H1 (cell line): ENCODE measurements at regions not wholly inside any gene's neighbourhood (a gene's known extent, or its start where the extent isn't known, plus 50 kb on each side); places are given as distances from the start of the nearest gene placed in this dataset.
"Not testable (repeated sequence)": the region's sequence is repeated elsewhere in the genome, so short reads cannot be mapped to it uniquely, and the experiment has no call there.

Source experiments
- CTCF ChIA-PET: fragments of 300-600 bp; sonication (Branson Sonifier 250); formaldehyde crosslinking; loops from one replicate; lab custom pipeline; 2021; ENCODE audit not compliant: partially characterized antibody; lab: Charles Lee
- POLR2A ChIA-PET: fragments of 300-600 bp; sonication (Branson Sonifier 250); formaldehyde crosslinking; loops from one replicate; lab custom pipeline; 2021; ENCODE audit warnings: inconsistent platforms; ENCODE audit not compliant: partially characterized antibody; lab: Charles Lee
- DNase-seq, 2 experiments: peaks; one replicate each; pipeline versions ENCODE4 v3.0.0 to v3.0.0-alpha.2; 2010 to 2022; ENCODE audit warnings: low spot score in 2 of 2, low read depth in 1 of 2, mixed read lengths in 1 of 2
- FAIRE-seq: peaks from 2 replicates; lab custom pipeline; 2011; peaks lifted over from hg19 to GRCh38; lab: Jason Lieb, UNC
- H2AFZ ChIP-seq: 2 replicates; pipeline ENCODE4 v1.8.1; 2012; ENCODE audit warnings: low read length, inconsistent platforms
- H2AK5ac ChIP-seq: 2 replicates; pipeline ENCODE4 v1.6.1; 2013; ENCODE audit warnings: low read depth, low read length
- H2BK120ac ChIP-seq: replicated peaks from 2 replicates; pipeline ENCODE3; 2013; ENCODE audit warnings: low read depth, low read length, inconsistent platforms
- H2BK12ac ChIP-seq: 2 replicates; pipeline ENCODE4 v1.6.1; 2013; ENCODE audit warnings: low read depth, low read length
- H2BK15ac ChIP-seq: 2 replicates; pipeline ENCODE4 v1.6.1; 2013; ENCODE audit warnings: low read length
- H2BK20ac ChIP-seq: 2 replicates; pipeline ENCODE4 v1.6.1; 2013; ENCODE audit warnings: low read length
- H2BK5ac ChIP-seq: 2 replicates; pipeline ENCODE4 v1.6.1; 2013; ENCODE audit warnings: low read depth, low read length
- H3K14ac ChIP-seq: 2 replicates; pipeline ENCODE4 v1.6.1; 2013; ENCODE audit warnings: inconsistent platforms; ENCODE audit not compliant: insufficient read length
- H3K18ac ChIP-seq: 2 replicates; pipeline ENCODE4 v1.6.1; 2013; ENCODE audit warnings: low read length; ENCODE audit errors: extremely low read depth
- H3K23ac ChIP-seq: 2 replicates; pipeline ENCODE4 v1.6.1; 2013; ENCODE audit warnings: inconsistent platforms; ENCODE audit not compliant: insufficient read length
- H3K23me2 ChIP-seq: 2 replicates; pipeline ENCODE4 v1.6.1; 2013; ENCODE audit warnings: low read depth, low read length
- H3K27ac ChIP-seq: 2 replicates; pipeline ENCODE4 v1.6.1; 2011; ENCODE audit warnings: low read depth, low read length, inconsistent platforms
- H3K27me3 ChIP-seq, 4 experiments: replicated peaks in 1 of 4; 1 replicate in 1 of 4; 2 replicates in 3 of 4; pipeline versions ENCODE4 v1.6.1 to v1.8.1; 2011 to 2013; ENCODE audit warnings: low read length in 3 of 4, mild to moderate bottlenecking in 3 of 4, inconsistent platforms in 2 of 4, mixed read lengths in 2 of 4, moderate library complexity in 1 of 4; ENCODE audit not compliant: control insufficient read depth in 3 of 4, insufficient read depth in 3 of 4; ENCODE audit errors: extremely low read depth in 1 of 4
- H3K36me3 ChIP-seq, 4 experiments: 2 replicates each; pipeline versions ENCODE4 v1.6.1 to v1.8.1; 2011 to 2013; ENCODE audit warnings: mild to moderate bottlenecking in 4 of 4, low read length in 3 of 4, moderate library complexity in 2 of 4, control low read depth in 1 of 4, inconsistent platforms in 1 of 4; ENCODE audit not compliant: insufficient read depth in 4 of 4, control insufficient read depth in 2 of 4
- H3K4ac ChIP-seq: replicated peaks from 2 replicates; pipeline ENCODE3; 2013; ENCODE audit warnings: low read length, low read depth, mixed read lengths, inconsistent platforms; ENCODE audit not compliant: insufficient read length
- H3K4me1 ChIP-seq, 4 experiments: replicated peaks in 1 of 4; 1 replicate in 1 of 4; 2 replicates in 3 of 4; pipeline versions ENCODE4 v1.6.1 to v1.8.1; 2011 to 2013; ENCODE audit warnings: low read length in 3 of 4, inconsistent platforms in 2 of 4, mixed read lengths in 1 of 4; ENCODE audit not compliant: insufficient read depth in 4 of 4, control insufficient read depth in 3 of 4
- H3K4me2 ChIP-seq, 2 experiments: 2 replicates each; pipeline versions ENCODE4 v1.6.1 to v1.8.1; 2011 to 2013; ENCODE audit warnings: low read depth in 2 of 2, low read length in 2 of 2, control low read depth in 1 of 2, inconsistent platforms in 1 of 2, mild to moderate bottlenecking in 1 of 2; ENCODE audit not compliant: insufficient read depth in 1 of 2
- H3K4me3 ChIP-seq, 4 experiments: fragments of 200-600, 300-600 bp in 1 of 4; sonication (generic), shearing (Covaris generic), sonication (Bioruptor Twin) in 1 of 4; 2 replicates each; pipeline versions ENCODE4 v1.5.1 to v1.8.1; 2011 to 2016; ENCODE audit warnings: low read length in 4 of 4, low read depth in 3 of 4, control low read depth in 2 of 4, inconsistent platforms in 2 of 4, mild to moderate bottlenecking in 2 of 4, mixed read lengths in 1 of 4, moderate library complexity in 1 of 4; ENCODE audit not compliant: insufficient read depth in 2 of 4; ENCODE audit errors: extremely low read depth in 1 of 4
- H3K56ac ChIP-seq: replicated peaks from 2 replicates; pipeline ENCODE3; 2013; ENCODE audit warnings: low read depth, mild to moderate bottlenecking, mixed read lengths, low read length, inconsistent platforms; ENCODE audit not compliant: insufficient read length
- H3K79me1 ChIP-seq: 2 replicates; pipeline ENCODE4 v1.6.1; 2013; ENCODE audit warnings: low read depth, low read length, control low read depth
- H3K79me2 ChIP-seq, 2 experiments: 2 replicates each; pipeline versions ENCODE4 v1.6.1 to v1.8.1; 2012 to 2013; ENCODE audit warnings: low read length in 2 of 2, mild to moderate bottlenecking in 2 of 2, inconsistent platforms in 1 of 2; ENCODE audit not compliant: insufficient read depth in 2 of 2, control insufficient read depth in 1 of 2
- H3K9ac ChIP-seq, 4 experiments: replicated peaks in 1 of 4; 1 replicate in 1 of 4; 2 replicates in 3 of 4; pipeline versions ENCODE4 v1.6.1 to v1.8.1; 2011 to 2013; ENCODE audit warnings: low read depth in 3 of 4, low read length in 3 of 4, control low read depth in 2 of 4, mild to moderate bottlenecking in 2 of 4, moderate library complexity in 2 of 4, inconsistent platforms in 1 of 4; ENCODE audit errors: extremely low read depth in 1 of 4
- H3K9me3 ChIP-seq, 2 experiments: 2 replicates each; pipeline versions ENCODE4 v1.6.1 to v1.8.1; 2012 to 2013; ENCODE audit warnings: mild to moderate bottlenecking in 2 of 2, moderate library complexity in 2 of 2, control low read depth in 1 of 2, inconsistent platforms in 1 of 2, low read depth in 1 of 2, low read length in 1 of 2, mixed read lengths in 1 of 2; ENCODE audit not compliant: insufficient read depth in 2 of 2
- H4K20me1 ChIP-seq, 2 experiments: replicated peaks in 1 of 2; 2 replicates each; pipeline versions ENCODE3 to v1.8.1; 2011 to 2013; ENCODE audit warnings: inconsistent platforms in 2 of 2, low read length in 2 of 2, mild to moderate bottlenecking in 1 of 2; ENCODE audit not compliant: insufficient read depth in 2 of 2, control insufficient read depth in 1 of 2
- H4K5ac ChIP-seq: 2 replicates; pipeline ENCODE4 v1.6.1; 2013; ENCODE audit warnings: low read length, low read depth, mixed read lengths, inconsistent platforms; ENCODE audit not compliant: insufficient read length
- H4K8ac ChIP-seq: 2 replicates; pipeline ENCODE4 v1.8.0; 2013; ENCODE audit warnings: mild to moderate bottlenecking, moderate library complexity, low read length, inconsistent platforms; ENCODE audit not compliant: insufficient read depth; ENCODE audit errors: extremely low read depth
- H4K91ac ChIP-seq: replicated peaks from 2 replicates; pipeline ENCODE3; 2013; ENCODE audit warnings: low read length, mixed read lengths, inconsistent platforms; ENCODE audit not compliant: insufficient read length
- RAD21 ChIP-seq, 2 experiments: IDR thresholded peaks in 1 of 2; conservative IDR thresholded peaks in 1 of 2; 2 replicates each; pipeline ENCODE4 v1.6.1; 2011; ENCODE audit warnings: low read depth in 2 of 2, low read length in 2 of 2, improper control_type of control experiment in 1 of 2, inconsistent platforms in 1 of 2, mild to moderate bottlenecking in 1 of 2, moderate library complexity in 1 of 2
- WGBS, 2 experiments: shearing (Covaris generic) in 1 of 2; methylation state at CpG; one replicate each; pipeline versions ENCODE4 v1.1.6 to v1.1.7; 2013 to 2015; ENCODE audit warnings: low lambda C conversion rate in 2 of 2, mixed read lengths in 2 of 2, inconsistent platforms in 1 of 2, low coverage in 1 of 2, missing lambda C conversion rate in 1 of 2; ENCODE audit not compliant: insufficient replicate concordance in 2 of 2, insufficient coverage in 1 of 2, insufficient read length in 1 of 2; ENCODE audit errors: extremely low coverage in 1 of 2, missing lambda C conversion rate in 1 of 2; 5-methylcytosine and 5-hydroxymethylcytosine counted together
- TF ChIP-seq, protein P1 (sequence below), 3 experiments: IDR thresholded peaks; 1 replicate in 2 of 3; 2 replicates in 1 of 3; pipeline versions ENCODE4 v1.5.1 to v1.6.1; 2011; ENCODE audit warnings: low read length in 3 of 3, mild to moderate bottlenecking in 3 of 3, inconsistent platforms in 2 of 3, low read depth in 1 of 3, moderate library complexity in 1 of 3; ENCODE audit not compliant: insufficient read depth in 1 of 3; ENCODE audit errors: control extremely low read depth in 1 of 3

DNA sequence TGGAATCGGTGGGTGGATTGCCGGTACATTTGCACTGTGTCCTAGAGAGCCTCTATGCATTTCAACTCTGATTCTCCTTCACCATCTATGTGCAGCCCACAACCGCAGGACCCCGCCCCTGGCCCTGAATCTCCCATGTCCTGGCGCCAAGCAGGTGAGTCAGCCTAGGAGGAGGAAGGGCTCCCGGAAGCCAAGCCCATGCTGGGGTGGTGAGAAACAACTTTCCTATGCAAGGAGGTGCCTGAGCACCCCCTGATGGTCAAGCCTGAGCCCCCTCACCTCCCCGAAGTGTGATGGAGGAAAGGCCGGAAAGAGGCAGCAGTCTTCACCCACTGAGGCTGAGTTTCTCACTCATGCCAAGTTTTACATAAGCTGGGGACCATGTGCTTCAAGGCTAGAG lies 110.8 kb downstream of the TNFRSF13B start:
- H4K5ac ChIP-seq, H3K36me3 ChIP-seq: not testable (repeated sequence)
- TF ChIP-seq RAD21 (IDR thresholded peaks at IDR 0.05 in 1 of 2, conservative IDR thresholded peaks at IDR 0.05 in 1 of 2; ENCODE audit: low read depth in 2 of 2, low read length in 2 of 2): peak; percentile 31 to 48; a peak in 3 of 4 replicates
- TF ChIP-seq, protein P1, sequence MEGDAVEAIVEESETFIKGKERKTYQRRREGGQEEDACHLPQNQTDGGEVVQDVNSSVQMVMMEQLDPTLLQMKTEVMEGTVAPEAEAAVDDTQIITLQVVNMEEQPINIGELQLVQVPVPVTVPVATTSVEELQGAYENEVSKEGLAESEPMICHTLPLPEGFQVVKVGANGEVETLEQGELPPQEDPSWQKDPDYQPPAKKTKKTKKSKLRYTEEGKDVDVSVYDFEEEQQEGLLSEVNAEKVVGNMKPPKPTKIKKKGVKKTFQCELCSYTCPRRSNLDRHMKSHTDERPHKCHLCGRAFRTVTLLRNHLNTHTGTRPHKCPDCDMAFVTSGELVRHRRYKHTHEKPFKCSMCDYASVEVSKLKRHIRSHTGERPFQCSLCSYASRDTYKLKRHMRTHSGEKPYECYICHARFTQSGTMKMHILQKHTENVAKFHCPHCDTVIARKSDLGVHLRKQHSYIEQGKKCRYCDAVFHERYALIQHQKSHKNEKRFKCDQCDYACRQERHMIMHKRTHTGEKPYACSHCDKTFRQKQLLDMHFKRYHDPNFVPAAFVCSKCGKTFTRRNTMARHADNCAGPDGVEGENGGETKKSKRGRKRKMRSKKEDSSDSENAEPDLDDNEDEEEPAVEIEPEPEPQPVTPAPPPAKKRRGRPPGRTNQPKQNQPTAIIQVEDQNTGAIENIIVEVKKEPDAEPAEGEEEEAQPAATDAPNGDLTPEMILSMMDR (IDR thresholded peaks at IDR 0.05; ENCODE audit: control extremely low read depth in 1 of 3, insufficient read depth in 1 of 3, low read depth in 1 of 3, low read length in 3 of 3): peak; percentile 8 to 30 (median 18); a peak in 3 of 4 replicates
- TF ChIP-seq, all 59 proteins: peak for 2; not testable (repeated sequence) for 57
- H4K20me1 ChIP-seq, H3K4ac ChIP-seq, H2BK5ac ChIP-seq, H3K4me3 ChIP-seq, H3K79me1 ChIP-seq, H3K9me3 ChIP-seq, H2AK5ac ChIP-seq, H2BK20ac ChIP-seq, H4K91ac ChIP-seq, H3K79me2 ChIP-seq, H3K4me2 ChIP-seq, DNase-seq, H2BK12ac ChIP-seq, H2BK15ac ChIP-seq, POLR2A ChIA-PET, H3K27me3 ChIP-seq, H3K18ac ChIP-seq, H3K23me2 ChIP-seq, H3K23ac ChIP-seq, FAIRE-seq, H3K9ac ChIP-seq, H3K14ac ChIP-seq, H3K27ac ChIP-seq, H2AFZ ChIP-seq, H3K4me1 ChIP-seq, H4K8ac ChIP-seq, H2BK120ac ChIP-seq, H3K56ac ChIP-seq: not testable (repeated sequence)
- 76% methylated on average over 8 of the region's 8 CpGs; no CpG with 5 or more reads in 1 of the 2 experiments for WGBS, 2 experiments
- CTCF ChIA-PET: interaction anchor here (1.0 kb wide), 1 partner anchor 13 kb away, joined by 3 read pairs; no protein-coding TSS in a partner anchor
